KMS-11 (cell line): ENCODE measurements at regions not wholly inside any gene's neighbourhood (a gene's known extent, or its start where the extent isn't known, plus 50 kb on each side); places are given as distances from the start of the nearest gene placed in this dataset.

Experiments used
- H2AFZ ChIP-seq: fragments of 200-600 bp; sonication (generic); 2 replicates; pipeline ENCODE4 v1.6.1; 2016; ENCODE audit warnings: antibody characterized with exemption, mixed run types, low read depth
- H3K27ac ChIP-seq: fragments of 200-600 bp; sonication (generic); 2 replicates; pipeline ENCODE4 v1.6.1; 2016; ENCODE audit warnings: mild to moderate bottlenecking, mixed run types
- H3K27me3 ChIP-seq: fragments of 200-600 bp; sonication (generic); 2 replicates; pipeline ENCODE4 v1.6.1; 2017; ENCODE audit warnings: mild to moderate bottlenecking, low read depth, mixed run types, moderate library complexity; ENCODE audit not compliant: insufficient read depth
- H3K36me3 ChIP-seq: fragments of 200-600 bp; sonication (generic); 2 replicates; pipeline ENCODE4 v1.6.1; 2017; ENCODE audit warnings: mild to moderate bottlenecking, mixed run types; ENCODE audit not compliant: insufficient read depth
- H3K4me1 ChIP-seq: fragments of 200-600 bp; sonication (generic); 2 replicates; pipeline ENCODE4 v1.6.1; 2016; ENCODE audit warnings: mild to moderate bottlenecking, low read depth, mixed run types; ENCODE audit not compliant: poor library complexity, severe bottlenecking
- H3K4me2 ChIP-seq: fragments of 200-600 bp; sonication (generic); 2 replicates; pipeline ENCODE4 v1.7.0; 2016; ENCODE audit warnings: mild to moderate bottlenecking, mixed run types
- H3K4me3 ChIP-seq: fragments of 200-600 bp; sonication (generic); IDR thresholded peaks from 2 replicates; pipeline ENCODE4 v1.6.1; 2017; ENCODE audit warnings: low read depth, low read length, mixed read lengths; ENCODE audit not compliant: insufficient read depth
- H3K79me2 ChIP-seq: fragments of 200-600 bp; sonication (generic); 2 replicates; pipeline ENCODE4 v1.6.1; 2016; ENCODE audit warnings: low read depth, mixed run types; ENCODE audit not compliant: insufficient read depth
- H3K9ac ChIP-seq: fragments of 200-600 bp; sonication (generic); 2 replicates; pipeline ENCODE4 v1.6.1; 2016; ENCODE audit warnings: mild to moderate bottlenecking, mixed run types
- H4K20me1 ChIP-seq: fragments of 200-600 bp; sonication (generic); 2 replicates; pipeline ENCODE4 v1.6.1; 2016; ENCODE audit warnings: mild to moderate bottlenecking, mixed run types; ENCODE audit not compliant: insufficient read depth
- CTCF ChIP-seq: fragments of 200-600 bp; sonication (generic); conservative IDR thresholded peaks from 2 replicates; pipeline ENCODE4 v1.6.1; 2017; ENCODE audit warnings: low read depth, mild to moderate bottlenecking, antibody characterized with exemption, low read length, moderate library complexity, mixed read lengths

- Histone ChIP-seq H3K9ac (no peak overlapping the region), H4K20me1 (no peaks in the 10 kb centered on the region), H3K27me3 (peaks cover 26% of the 10 kb centered on the region), H3K79me2 (no peaks in the 10 kb centered on the region), H3K4me3 (no peak overlapping the region), H3K27ac (no peak overlapping the region), H3K36me3 (no peaks in the 10 kb centered on the region), H2AFZ (no peak overlapping the region), H3K4me1 (no peaks in the 10 kb centered on the region), H3K4me2 (no peak overlapping the region)
- no peak for TF ChIP-seq CTCF
Measured at GRCh38 chr22:27545085-27545484, 256.5 kb downstream of the MN1 start.

GRCh38 chr22:27546157-27546935 is 255.2 kb downstream of the MN1 start:
- no peaks in the 10 kb centered on the region for H4K20me1 ChIP-seq
- H3K4me2 ChIP-seq, result no peak overlapping the region
- H3K36me3 ChIP-seq, result no peaks in the 10 kb centered on the region
- no peaks in the 10 kb centered on the region for H3K79me2 ChIP-seq
- TF ChIP-seq CTCF, result no peak
- H3K4me3 ChIP-seq, result no peak overlapping the region
- H3K9ac ChIP-seq, result no peak overlapping the region
- H3K27me3 ChIP-seq, result peaks cover 18% of the 10 kb centered on the region; the same call in 1 of the 2 replicates
- no peak overlapping the region for H3K27ac ChIP-seq
- H2AFZ ChIP-seq, result no peak overlapping the region
- H3K4me1 ChIP-seq, result no peaks in the 10 kb centered on the region

- Histone ChIP-seq H2AFZ (no peak overlapping the region), H3K79me2 (no peaks in the 10 kb centered on the region), H3K27ac (no peak overlapping the region), H3K4me2 (no peak overlapping the region), H3K27me3 (peaks cover 3% of the 10 kb centered on the region; the same call in 1 of the 2 replicates), H4K20me1 (no peaks in the 10 kb centered on the region), H3K9ac (no peak overlapping the region), H3K4me3 (no peak overlapping the region), H3K4me1 (no peaks in the 10 kb centered on the region), H3K36me3 (no peaks in the 10 kb centered on the region)
- no peak for TF ChIP-seq CTCF
Measured at GRCh38 chr22:27551402-27551801, 250.2 kb downstream of the MN1 start.

GRCh38 chr22:27552176-27552575 is 249.4 kb downstream of the MN1 start:
- TF ChIP-seq CTCF, result no peak
- Histone ChIP-seq H3K4me1 (no peaks in the 10 kb centered on the region), H3K27me3 (peaks cover 3% of the 10 kb centered on the region; the same call in 1 of the 2 replicates), H4K20me1 (no peaks in the 10 kb centered on the region), H3K79me2 (no peaks in the 10 kb centered on the region), H3K9ac (no peak overlapping the region), H3K36me3 (no peaks in the 10 kb centered on the region), H3K27ac (no peak overlapping the region), H3K4me2 (no peak overlapping the region), H2AFZ (no peak overlapping the region), H3K4me3 (no peak overlapping the region)
